ENCODE measurements at regions not wholly inside any gene's neighbourhood (a gene's known extent, or its start where the extent isn't known, plus 50 kb on each side); places are given as distances from the start of the nearest gene placed in this dataset.

- TF ChIP-seq, protein P1, sequence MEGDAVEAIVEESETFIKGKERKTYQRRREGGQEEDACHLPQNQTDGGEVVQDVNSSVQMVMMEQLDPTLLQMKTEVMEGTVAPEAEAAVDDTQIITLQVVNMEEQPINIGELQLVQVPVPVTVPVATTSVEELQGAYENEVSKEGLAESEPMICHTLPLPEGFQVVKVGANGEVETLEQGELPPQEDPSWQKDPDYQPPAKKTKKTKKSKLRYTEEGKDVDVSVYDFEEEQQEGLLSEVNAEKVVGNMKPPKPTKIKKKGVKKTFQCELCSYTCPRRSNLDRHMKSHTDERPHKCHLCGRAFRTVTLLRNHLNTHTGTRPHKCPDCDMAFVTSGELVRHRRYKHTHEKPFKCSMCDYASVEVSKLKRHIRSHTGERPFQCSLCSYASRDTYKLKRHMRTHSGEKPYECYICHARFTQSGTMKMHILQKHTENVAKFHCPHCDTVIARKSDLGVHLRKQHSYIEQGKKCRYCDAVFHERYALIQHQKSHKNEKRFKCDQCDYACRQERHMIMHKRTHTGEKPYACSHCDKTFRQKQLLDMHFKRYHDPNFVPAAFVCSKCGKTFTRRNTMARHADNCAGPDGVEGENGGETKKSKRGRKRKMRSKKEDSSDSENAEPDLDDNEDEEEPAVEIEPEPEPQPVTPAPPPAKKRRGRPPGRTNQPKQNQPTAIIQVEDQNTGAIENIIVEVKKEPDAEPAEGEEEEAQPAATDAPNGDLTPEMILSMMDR (IDR thresholded peaks at IDR 0.05; ENCODE audit: insufficient read depth, low read length, poor library complexity, severe bottlenecking) = no peak
- TF ChIP-seq EZH2phosphoT487 (conservative IDR thresholded peaks at IDR 0.05; ENCODE audit: low read length) = no peak
Observed at GRCh38 chr11:104688731-104689130, 209.5 kb downstream of the CASP12 start.

Data from SU-DHL-6 (cell line).